K562 (cell line): ENCODE measurements at regions not wholly inside any gene's neighbourhood (a gene's known extent, or its start where the extent isn't known, plus 50 kb on each side); places are given as distances from the start of the nearest gene placed in this dataset.

Experiments
- FOSL1 ChIP-seq: fragments of 200-800 bp; sonication (Bioruptor generic); conservative IDR thresholded peaks from 2 replicates; pipeline ENCODE4 v1.6.1; 2016; ENCODE audit warnings: missing genetic modification characterization, missing compliant biosample characterization
- RBM14 ChIP-seq: fragments of 200-400 bp; formaldehyde crosslinking; IDR thresholded peaks from 2 replicates; pipeline ENCODE4 v1.6.1; 2018; ENCODE audit warnings: low read depth, mild to moderate bottlenecking, low read length, moderate library complexity, borderline replicate concordance; ENCODE audit not compliant: insufficient read depth
- ZNF318 ChIP-seq, 2 experiments: fragments of 450-650 bp; IDR thresholded peaks; 2 replicates each; pipeline ENCODE4 v1.6.1; 2016; ENCODE audit warnings: mild to moderate bottlenecking in 2 of 2, borderline replicate concordance in 1 of 2, low read depth in 1 of 2, moderate library complexity in 1 of 2

- no peak for TF ChIP-seq ZNF318 (IDR thresholded peaks at IDR 0.05; ENCODE audit: borderline replicate concordance in 1 of 2, low read depth in 1 of 2)
- no peak for TF ChIP-seq RBM14
- TF ChIP-seq FOSL1: 0 out of 2 replicates have a peak, but pooled peaks have one; percentile 18
Measured at GRCh38 chr5:86684222-86684621, 66.5 kb downstream of the COX7C start (continued).
